ENCODE measurements at regions not wholly inside any gene's neighbourhood (a gene's known extent, or its start where the extent isn't known, plus 50 kb on each side); places are given as distances from the start of the nearest gene placed in this dataset.

DNA sequence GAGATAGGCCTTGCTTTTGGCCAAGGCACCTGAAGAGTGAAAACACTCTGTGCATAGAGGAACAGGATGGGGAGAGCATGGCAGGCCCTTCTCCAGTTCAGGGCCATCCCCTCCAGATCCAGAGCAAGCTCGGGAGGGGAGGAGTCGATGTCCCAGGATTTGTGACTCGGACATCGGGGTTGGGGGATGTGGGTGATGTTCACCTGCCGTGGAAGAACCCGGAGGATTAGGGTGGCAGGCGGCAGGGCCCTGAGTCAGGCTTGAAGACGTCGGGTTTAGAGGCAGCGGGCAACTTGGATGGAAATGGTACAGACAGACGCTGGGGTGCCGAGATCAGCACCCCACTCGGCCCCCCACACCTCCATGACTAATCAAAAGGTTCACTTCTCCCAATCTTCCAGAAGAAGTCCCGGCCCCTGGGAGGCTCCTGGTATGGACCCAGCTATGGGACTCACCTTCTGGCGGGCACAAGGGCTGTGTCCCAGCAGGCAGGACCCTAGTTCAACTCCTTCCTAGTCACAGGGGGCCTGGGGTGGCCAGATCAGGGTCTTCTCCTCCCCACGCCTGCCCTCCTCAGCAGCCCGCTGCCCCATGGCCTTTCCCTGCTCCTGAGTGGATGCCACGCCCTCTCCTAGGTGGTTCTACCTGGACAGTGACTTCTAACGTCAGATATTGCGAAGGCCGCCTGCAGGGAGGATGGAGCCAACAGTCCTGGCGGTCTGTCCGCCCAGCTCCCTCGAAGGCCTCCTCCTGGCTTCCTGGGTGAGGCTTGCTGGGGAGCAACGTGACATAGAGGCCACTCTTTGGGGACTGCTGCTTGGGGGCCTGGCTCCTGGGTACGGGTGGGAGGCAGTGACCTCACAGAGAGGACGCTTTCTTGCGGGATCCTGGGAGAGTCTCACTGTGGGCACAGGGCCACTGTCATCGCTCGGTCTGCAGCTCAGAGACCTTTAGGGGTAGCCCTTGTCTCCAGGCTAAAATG lies 792.5 kb downstream of the BRD1 start:
- 74% methylated on average over 8 of the region's 30 CpGs; no CpG with 5 or more reads in 1 of the 2 experiments for WGBS, 2 experiments (ENCODE audit: extremely low coverage in 2 of 2, insufficient read length in 1 of 2)
- no TSS peak for BruUV-seq (replicated peaks)
- no peak for DNase-seq

More for the DNA sequence above, 792.5 kb downstream of the BRD1 start:
- intact Hi-C loops (cut with micrococcal nuclease) (no loop called here), dilution Hi-C loops (cut with HindIII; ENCODE audit: low sequenced_read_pairs, unreplicated experiment) (no loop called here), in situ Hi-C loops (cut with MboI; ENCODE audit: low sequenced_read_pairs) (no loop called here)
- Histone ChIP-seq H3K9ac (ENCODE audit: low read depth, low read length) (no peak overlapping the region), H4K5ac (ENCODE audit: low read depth, low read length) (no peak overlapping the region), H3K36me3 (ENCODE audit: control insufficient read depth, insufficient read depth, low read length) (no peaks in the 10 kb centered on the region), H2BK120ac (ENCODE audit: low read depth, low read length) (no peak overlapping the region), H3K4me2 (ENCODE audit: low read depth, low read length) (no peak overlapping the region), H3K23ac (ENCODE audit: low read depth, low read length) (no peak overlapping the region), H2AK9ac (replicated peaks; ENCODE audit: low read depth, low read length, poor library complexity) (no peak overlapping the region), H2AK5ac (ENCODE audit: low read depth, low read length) (no peak overlapping the region), H3K9me3 (ENCODE audit: control insufficient read depth, insufficient read depth, low read length) (peaks cover 49% of the 10 kb centered on the region), H3K14ac (replicated peaks; ENCODE audit: low read depth, low read length) (no peak overlapping the region), H3K56ac (ENCODE audit: extremely low read depth, insufficient read depth, low read length) (no peak overlapping the region), H2BK5ac (ENCODE audit: low read depth, low read length, poor library complexity, severe bottlenecking) (no peak overlapping the region), H2BK20ac (ENCODE audit: low read depth, low read length) (no peak overlapping the region), H4K8ac (ENCODE audit: low read depth in 2 of 2, low read length in 2 of 2) (no peak overlapping the region), H4K91ac (ENCODE audit: insufficient read depth, low read depth, low read length) (no peak overlapping the region), H3K18ac (ENCODE audit: low read depth, low read length) (no peak overlapping the region), H2AFZ (replicated peaks; ENCODE audit: low read length, poor library complexity) (no peak overlapping the region), H3K4ac (ENCODE audit: low read depth, low read length) (no peak overlapping the region), H3K4me1 (ENCODE audit: control insufficient read depth, insufficient read depth, low read length) (no peaks in the 10 kb centered on the region), H3K27ac (ENCODE audit: insufficient read depth, low read length) (no peak overlapping the region), H4K20me1 (ENCODE audit: insufficient read depth, low read length) (no peaks in the 10 kb centered on the region), H3K4me3 (ENCODE audit: insufficient read depth, low read depth, low read length) (no peak overlapping the region), H3K9me1 (ENCODE audit: insufficient read depth, low read length) (no peaks in the 10 kb centered on the region), H3K27me3 (ENCODE audit: control insufficient read depth, insufficient read depth, low read length) (no peaks in the 10 kb centered on the region), H2BK15ac (ENCODE audit: low read depth, low read length) (no peak overlapping the region), H3K79me1 (ENCODE audit: low read depth in 1 of 2, low read length in 2 of 2) (no peaks in the 10 kb centered on the region)
- ATAC-seq (ENCODE audit: low read depth) = no peak
- TF ChIP-seq POLR2A (IDR thresholded peaks at IDR 0.05; ENCODE audit: low read depth, low read length) = no peak
- TF ChIP-seq MAZ (IDR thresholded peaks at IDR 0.05; ENCODE audit: borderline replicate concordance, low read depth, low read length) = no peak
- no peak for TF ChIP-seq RAD21 (IDR thresholded peaks at IDR 0.05; ENCODE audit: low read length)
- no peak for TF ChIP-seq MAFK (IDR thresholded peaks at IDR 0.05; ENCODE audit: low read depth, low read length)
- TF ChIP-seq, protein P1, sequence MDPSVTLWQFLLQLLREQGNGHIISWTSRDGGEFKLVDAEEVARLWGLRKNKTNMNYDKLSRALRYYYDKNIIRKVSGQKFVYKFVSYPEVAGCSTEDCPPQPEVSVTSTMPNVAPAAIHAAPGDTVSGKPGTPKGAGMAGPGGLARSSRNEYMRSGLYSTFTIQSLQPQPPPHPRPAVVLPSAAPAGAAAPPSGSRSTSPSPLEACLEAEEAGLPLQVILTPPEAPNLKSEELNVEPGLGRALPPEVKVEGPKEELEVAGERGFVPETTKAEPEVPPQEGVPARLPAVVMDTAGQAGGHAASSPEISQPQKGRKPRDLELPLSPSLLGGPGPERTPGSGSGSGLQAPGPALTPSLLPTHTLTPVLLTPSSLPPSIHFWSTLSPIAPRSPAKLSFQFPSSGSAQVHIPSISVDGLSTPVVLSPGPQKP (IDR thresholded peaks at IDR 0.05; ENCODE audit: borderline replicate concordance, low read depth, low read length) = no peak
- no peak for TF ChIP-seq CEBPB (IDR thresholded peaks at IDR 0.05; ENCODE audit: low read depth, low read length)
- TF ChIP-seq, protein P2, sequence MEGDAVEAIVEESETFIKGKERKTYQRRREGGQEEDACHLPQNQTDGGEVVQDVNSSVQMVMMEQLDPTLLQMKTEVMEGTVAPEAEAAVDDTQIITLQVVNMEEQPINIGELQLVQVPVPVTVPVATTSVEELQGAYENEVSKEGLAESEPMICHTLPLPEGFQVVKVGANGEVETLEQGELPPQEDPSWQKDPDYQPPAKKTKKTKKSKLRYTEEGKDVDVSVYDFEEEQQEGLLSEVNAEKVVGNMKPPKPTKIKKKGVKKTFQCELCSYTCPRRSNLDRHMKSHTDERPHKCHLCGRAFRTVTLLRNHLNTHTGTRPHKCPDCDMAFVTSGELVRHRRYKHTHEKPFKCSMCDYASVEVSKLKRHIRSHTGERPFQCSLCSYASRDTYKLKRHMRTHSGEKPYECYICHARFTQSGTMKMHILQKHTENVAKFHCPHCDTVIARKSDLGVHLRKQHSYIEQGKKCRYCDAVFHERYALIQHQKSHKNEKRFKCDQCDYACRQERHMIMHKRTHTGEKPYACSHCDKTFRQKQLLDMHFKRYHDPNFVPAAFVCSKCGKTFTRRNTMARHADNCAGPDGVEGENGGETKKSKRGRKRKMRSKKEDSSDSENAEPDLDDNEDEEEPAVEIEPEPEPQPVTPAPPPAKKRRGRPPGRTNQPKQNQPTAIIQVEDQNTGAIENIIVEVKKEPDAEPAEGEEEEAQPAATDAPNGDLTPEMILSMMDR (conservative IDR thresholded peaks at IDR 0.05; ENCODE audit: low read depth, low read length) = no peak
- TF ChIP-seq RFX5 (IDR thresholded peaks at IDR 0.05; ENCODE audit: low read depth, low read length) = no peak
- no peak for TF ChIP-seq CHD1 (IDR thresholded peaks at IDR 0.05; ENCODE audit: low read depth, low read length)
- no peak for TF ChIP-seq RCOR1 (IDR thresholded peaks at IDR 0.05; ENCODE audit: insufficient replicate concordance, low read length)
- TF ChIP-seq SMC3 (IDR thresholded peaks at IDR 0.05; ENCODE audit: low read depth, low read length) = no peak
- ChIA-PET CTCF (no interaction called here), POLR2A (ENCODE audit: unreplicated experiment) (no interaction called here)

Data from IMR-90 (cell line).